ENCODE measurements at regions not wholly inside any gene's neighbourhood (a gene's known extent, or its start where the extent isn't known, plus 50 kb on each side); places are given as distances from the start of the nearest gene placed in this dataset.

DNA sequence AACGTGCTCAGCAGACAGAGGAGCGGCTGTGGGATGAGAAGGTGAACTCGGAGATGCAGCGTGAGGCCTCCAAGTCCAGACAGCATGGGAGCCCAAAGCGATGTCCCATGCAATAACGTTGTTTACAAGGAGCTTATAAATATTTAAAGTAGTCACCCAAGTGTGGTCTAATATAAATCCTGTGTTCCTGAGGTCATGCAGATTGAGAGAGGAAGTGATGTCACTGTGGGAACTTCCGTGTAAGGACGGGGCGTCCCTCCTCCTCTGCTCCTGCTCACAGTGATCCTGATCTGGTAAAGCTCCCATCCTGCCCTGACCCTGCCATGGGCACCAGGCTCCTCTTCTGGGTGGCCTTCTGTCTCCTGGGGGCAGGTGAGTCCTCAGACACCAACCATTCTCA lies 94.7 kb upstream of the PRSS58 start:
- no peak for DNase-seq

DNA sequence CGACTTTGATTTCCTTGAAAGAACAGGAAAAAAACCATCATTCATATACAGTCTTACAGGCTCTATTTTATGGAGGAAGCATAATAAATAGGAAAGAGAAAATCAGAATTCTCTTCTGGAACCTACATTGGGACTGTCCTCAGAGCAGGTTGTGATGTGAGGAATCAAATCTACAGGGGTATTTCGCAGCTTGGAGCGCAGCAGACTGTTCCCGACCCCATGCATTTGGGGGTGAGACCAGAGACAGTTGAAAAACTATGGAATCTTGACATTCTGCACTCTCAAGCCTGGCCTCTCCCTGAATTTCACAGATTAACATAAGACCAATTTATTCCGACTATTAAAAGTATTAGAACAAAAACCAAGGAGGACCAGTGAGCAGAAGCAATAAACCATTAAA lies 93.3 kb upstream of the PRSS58 start:
- DNase-seq: no peak

DNA sequence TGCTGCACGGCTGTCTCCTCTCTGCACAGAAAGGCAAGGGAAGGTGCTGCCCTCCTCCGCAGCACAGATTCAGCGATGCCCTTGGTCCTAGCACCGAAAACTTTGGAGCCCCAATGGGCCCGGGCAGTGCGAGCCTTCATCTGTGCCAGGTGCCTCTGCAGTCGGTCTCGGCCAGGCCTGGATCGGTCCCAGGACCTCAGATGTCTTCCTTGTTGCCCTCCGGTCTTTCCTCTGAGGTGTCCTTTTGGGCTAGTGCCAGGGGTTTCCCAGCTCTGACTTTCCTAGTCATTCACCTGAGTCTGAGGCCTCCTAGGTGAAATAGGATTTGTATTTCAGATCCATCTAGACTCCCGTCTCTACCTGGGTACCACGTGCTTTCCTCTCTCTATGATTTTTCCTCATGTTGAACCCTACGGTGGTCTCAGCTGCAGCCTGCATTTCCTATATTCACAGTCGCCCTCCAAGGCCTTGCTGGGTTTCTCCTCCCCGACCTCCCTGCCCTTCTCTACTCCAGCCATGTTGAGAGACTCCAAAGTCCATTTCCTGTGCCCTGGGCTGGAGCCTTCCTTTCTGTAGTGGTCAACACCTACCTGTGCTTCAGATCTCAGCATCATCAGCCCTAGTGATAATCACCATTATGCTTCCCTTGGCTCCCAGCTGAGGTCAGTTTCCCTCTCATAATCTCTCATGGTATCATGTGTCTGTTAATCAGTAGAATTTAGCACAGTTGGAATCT lies 92.0 kb upstream of the PRSS58 start:
- DNase-seq: no peak

DNA sequence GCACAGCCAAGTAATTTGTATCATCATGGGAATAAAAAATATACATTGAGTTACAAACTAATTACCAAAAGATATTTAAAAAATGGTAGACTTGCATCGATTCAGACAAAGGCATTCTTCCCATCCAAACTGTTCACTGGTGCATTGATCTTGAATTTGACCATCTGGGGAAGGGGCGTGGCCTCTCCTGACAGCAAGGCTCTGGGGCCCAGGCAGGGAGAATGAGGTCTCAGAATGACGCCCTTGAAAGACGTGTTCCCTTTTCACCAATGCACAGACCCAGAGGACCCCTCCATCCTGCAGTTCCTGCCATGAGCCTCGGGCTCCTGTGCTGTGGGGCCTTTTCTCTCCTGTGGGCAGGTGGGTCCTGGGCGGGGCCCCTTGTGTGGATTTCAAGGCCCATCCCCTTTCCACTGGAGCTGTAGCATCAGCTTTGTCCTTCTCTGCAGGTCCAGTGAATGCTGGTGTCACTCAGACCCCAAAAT lies 91.1 kb upstream of the PRSS58 start:
- no peak for DNase-seq

DNA sequence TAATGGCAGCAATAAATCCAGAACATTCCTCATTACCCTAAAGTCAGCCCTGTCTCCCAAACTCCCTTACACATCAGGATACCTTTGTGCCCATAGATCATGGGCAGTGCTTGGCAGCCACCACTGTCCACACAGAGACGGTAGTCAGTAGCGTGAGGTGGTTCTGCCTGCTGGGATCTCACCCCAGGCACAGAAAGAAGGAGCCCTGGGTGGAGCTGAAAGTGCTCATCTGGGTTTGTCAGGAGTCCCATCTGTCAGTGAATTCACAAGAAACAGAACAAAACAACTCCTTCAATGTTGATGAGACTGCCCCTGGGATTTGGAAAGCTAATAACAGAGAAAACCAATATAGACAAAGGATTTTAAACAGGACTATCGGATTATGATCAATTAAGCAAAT lies 90.2 kb upstream of the PRSS58 start:
- DNase-seq: no peak

DNA sequence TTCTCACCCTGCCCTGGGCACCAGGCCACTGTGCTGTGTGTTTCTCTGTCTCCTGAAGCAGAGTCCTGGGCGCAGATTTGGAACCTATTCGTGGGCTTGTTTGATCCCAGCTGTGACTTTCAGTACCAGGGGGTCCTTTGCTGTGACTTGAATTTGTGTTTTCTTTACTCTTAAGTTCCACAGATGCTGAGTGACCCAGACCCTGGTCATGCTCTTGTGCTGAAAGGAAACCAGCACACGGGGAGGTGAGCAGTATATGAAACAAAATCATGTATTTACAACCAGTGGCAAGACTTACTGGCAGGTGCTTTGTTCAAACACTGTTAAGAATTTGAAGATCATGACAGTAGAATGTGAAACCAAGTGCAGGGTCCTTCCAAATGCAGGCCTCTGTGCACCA lies 89.2 kb upstream of the PRSS58 start:
- DNase-seq: no peak

DNA sequence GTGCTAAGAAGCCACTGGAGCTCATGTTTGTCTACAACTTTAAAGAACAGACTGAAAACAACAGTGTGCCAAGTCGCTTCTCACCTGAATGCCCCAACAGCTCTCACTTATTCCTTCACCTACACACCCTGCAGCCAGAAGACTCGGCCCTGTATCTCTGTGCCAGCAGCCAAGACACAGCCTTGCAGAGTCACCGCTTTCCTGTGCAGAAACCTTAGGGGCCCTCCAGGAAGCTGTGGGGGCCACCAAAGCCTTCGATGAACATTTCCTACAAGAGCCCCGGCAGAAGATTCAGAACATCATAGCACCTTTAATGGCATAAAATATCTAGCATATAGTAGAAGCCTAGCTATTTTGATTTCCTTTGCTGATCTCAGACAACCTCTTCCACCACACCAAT lies 88.0 kb upstream of the PRSS58 start:
- DNase-seq: no peak

DNA sequence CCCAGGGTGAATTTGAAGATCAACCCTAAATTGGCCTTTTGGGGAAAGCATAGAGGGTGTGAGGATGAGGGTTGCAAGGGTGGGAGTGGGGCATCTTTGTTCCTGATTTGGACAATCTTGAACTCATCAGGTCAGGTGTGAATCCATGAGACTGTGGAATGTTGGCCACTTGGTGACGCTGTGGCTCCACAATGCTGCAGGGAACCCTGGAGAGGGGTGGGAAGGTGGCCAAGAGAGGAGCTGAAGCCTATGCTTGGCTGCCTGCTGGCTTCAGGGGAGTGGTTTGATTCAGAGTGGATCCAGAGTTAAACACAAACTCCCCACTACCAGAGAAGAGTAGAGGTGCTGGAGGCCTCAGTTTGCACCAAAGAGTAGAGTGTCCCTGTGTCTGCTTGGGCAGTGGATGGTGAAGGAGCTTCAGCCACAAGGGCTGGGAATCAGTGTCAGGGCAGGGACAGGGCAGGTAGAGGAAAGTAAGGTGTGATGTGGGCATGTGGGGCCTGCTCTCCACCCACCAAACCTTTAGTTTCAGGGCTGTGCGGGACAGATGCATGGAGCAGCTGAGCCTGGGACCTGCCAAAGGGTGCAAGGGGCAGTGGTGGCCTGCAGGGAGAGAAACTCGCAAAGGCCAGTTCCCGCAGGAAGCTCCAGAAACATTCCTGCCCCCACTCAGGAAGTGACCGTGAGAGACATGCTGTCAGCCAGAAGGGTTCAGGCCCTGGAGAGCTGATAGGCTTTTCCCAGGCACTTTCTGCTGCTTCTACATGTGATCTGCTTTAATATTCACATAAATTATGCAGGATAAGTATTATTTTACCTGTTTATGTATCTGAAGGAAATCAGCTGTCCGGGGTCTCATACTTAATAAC lies 81.0 kb upstream of the PRSS58 start:
- DNase-seq: peak; percentile 38

DNA sequence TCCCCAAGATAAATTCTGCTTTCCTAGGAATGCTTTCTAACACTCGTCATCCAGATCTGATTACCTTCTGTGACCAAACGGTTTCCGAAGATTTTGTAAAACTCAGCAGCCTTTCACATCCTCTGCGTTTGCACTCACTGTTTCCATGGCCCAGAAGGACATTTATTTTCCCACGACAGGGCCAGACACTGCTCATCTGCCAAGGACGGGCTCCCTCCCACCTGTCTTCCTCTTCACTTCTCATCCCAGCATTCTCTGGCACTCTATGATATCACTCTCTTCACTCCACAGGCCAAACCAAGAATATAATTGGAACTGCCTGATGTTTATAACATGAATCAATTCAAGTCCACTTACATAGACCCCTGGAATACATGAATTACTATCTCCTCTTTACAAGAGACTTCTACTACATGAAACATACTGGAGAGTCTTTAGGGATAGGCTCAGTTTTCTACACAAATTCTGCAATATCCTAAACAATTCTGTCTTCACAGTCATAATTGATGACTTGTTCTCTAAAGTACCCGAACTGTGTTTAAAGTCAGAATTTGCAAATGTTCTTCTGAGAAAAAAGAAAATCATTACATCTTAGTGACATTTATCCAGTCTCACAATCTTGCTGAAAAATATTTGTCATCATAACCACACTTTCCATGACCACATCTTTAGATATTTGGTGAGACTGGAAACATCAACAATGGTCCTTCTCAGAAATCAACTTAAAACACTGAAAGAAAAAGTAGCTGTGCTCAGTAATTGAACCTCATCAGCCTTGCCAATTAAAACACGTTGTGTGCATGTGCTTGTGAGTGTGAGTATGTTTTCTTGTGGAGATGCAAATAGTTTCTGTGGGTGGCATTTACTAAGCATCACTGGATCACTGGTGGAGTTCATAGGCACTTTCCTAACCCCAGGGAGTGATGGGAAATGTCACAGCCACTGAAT lies 79.5 kb upstream of the PRSS58 start:
- no peak for DNase-seq

DNA sequence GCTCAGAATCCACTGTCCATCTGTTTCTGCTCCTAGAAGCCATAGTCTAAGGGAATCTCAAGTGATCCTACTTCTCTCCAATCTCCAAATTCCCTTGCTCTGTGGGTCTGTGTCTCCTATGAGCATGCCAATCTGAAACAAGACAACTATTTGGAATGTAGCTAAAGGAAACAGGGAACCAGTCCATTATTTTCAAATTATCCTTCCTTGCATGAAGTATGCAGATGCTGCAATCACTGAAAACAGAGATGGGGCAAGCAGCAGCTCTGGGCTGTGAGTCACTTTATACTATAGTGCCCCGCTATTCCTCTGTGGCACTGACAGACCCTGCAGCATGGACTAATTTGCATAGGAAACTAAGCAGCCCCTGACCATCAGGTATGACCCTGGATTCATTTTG lies 76.9 kb upstream of the PRSS58 start:
- no peak for DNase-seq

DNA sequence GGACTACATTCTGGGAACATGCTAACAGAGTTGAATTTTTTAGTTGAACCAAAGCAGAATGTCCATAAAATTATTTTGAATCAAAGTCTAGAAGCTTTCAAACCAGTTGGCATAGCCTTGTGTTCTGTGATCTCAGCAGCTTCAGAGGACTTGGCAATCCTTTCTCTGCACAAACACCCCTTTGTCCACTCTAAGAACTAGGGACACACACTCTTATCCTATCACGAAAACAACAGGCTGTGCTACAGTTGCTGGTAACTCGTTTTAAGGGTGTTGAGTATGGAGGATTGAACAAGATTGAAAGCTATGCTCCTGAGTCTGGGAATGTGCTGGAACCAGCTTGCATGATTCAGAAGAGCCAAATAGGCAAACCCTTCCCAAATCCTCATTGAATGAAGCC lies 76.4 kb upstream of the PRSS58 start:
- no peak for DNase-seq

DNA sequence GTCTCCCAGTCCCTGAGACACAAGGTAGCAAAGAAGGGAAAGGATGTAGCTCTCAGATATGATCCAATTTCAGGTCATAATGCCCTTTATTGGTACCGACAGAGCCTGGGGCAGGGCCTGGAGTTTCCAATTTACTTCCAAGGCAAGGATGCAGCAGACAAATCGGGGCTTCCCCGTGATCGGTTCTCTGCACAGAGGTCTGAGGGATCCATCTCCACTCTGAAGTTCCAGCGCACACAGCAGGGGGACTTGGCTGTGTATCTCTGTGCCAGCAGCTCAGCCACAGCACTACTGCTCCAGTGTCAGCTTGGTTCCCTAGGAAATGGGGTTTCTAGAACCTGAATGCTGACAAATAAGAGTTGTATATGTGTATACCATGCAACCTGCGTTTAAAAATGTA lies 74.6 kb upstream of the PRSS58 start:
- DNase-seq: no peak

DNA sequence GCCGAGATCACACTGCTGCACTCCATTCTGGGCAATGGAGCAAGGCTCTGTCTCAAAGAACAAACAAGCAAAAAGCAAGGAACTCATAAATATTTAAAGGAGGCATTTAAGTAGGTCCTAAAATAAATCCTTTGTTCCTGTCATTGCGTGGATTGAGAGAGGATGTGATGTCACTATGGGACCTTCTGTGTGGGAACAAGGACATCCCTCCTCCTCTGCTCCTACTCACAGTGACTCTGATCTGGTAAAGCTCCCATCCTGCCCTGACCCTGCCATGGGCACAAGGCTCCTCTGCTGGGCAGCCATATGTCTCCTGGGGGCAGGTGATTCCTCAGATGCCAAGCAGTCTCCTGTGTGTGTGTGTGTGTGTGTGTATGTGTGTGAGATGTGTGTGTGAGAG lies 74.1 kb upstream of the PRSS58 start:
- DNase-seq: no peak

DNA sequence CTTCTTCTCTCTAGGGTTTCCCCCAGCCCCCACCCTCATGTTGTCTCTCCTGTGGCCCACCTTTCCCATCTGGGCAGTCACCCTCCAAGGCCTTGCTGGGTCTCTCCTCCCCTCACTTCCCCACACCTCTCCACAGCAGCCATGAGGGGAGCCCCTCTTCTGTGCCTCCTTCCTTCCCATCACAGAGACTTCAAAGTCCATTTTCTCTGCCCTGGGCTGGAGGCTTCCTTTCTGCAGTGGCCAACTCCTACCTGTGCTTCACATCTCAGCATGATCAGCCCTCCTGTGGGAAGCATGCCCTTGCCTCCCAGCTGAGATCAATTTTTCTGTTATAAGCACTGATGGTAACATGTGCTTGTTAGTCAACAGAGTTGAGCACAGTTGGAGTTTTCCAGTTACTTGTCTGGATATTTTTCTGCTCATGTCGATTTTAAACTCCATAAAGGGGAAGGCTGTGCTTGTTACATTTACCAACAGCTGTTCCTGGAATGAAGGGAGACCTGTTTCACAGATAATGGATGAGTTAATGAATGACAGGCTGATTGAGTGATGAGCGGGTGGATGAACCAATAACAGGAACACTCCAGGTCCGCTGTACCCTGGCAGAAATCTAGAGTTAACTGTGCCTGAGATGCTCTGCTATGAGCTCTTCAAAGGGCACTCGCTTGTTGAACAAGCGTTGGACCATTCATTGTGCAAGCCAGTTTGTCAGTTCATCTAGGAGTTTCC lies 71.4 kb upstream of the PRSS58 start:
- DNase-seq: no peak

DNA sequence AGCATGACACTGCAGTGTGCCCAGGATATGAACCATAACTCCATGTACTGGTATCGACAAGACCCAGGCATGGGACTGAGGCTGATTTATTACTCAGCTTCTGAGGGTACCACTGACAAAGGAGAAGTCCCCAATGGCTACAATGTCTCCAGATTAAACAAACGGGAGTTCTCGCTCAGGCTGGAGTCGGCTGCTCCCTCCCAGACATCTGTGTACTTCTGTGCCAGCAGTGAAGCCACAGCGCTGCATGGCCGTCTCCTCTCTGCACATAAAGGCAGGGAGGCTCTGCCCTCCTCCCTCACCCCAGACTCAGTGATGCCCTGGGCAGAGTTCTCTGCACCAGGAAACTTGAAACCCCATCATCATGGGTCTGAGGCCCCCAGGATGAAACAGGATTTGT lies 70.7 kb upstream of the PRSS58 start:
- no peak for DNase-seq

DNA sequence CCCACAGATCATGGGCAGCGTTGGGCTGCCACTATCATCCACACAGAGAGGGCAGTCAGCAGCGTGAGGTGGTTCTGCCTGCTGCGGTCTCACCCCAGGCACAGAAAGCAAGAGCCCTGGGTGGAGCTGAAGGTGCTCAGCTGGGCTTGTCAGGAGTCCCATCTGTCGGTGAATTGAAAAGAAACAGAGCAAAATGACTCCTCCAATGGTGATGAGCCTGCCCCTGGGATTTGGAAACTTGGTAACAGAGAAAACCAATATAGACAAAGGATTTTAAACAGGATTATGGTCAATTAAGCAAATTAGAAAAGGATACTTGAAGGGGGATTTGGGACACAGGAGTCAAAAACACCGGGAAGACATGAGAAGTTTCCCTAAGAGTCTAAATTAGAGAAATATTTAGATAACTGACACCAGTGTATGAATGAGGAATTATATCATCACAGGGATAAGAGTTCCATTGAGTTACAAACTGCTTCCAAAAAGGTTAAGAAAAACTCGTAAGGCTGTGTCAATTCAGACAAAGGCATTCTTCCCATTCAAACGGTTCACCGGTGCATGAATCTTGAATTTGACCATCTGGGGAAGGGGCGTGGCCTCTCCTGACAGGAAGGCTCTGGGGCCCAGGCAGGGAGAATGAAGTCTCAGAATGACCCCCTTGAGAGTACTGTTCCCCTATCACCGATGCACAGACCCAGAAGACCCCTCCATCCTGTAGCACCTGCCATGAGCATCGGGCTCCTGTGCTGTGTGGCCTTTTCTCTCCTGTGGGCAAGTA lies 70.0 kb upstream of the PRSS58 start:
- DNase-seq: no peak

DNA sequence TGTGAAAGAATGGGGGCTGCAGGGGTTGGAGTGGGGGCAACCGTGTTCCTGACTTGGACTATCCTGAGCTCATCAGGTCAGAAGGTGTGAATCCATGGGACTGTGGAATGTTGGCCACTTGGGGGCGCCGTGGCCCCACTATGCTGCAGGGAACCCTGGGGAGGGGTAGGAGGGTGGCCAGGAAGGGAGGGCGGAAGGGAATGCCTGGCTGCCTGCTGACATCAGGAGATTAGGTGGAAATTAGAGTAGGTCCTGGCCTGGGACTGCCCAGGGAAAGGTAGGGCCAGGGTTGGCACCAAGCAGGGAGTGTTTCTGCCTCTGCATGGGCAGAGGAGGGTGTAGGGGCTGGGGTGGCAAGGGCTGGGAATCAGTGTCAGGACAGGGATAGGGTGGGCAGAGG lies 65.8 kb upstream of the PRSS58 start:
- peak; percentile 57 for DNase-seq

DNA sequence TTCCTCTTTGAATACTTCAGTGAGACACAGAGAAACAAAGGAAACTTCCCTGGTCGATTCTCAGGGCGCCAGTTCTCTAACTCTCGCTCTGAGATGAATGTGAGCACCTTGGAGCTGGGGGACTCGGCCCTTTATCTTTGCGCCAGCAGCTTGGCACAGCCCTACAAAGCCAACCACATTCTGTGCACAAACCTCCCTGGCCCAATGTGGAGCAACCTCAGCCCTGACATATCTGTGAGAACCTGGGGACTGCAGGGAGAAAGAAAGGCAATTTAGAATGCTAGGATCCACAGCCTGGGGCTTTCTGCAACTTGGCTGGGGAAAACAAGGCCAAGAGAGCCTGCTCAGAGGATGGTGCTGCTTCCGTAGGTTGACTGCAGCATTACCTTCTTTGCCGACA lies 63.5 kb upstream of the PRSS58 start:
- no peak for DNase-seq

DNA sequence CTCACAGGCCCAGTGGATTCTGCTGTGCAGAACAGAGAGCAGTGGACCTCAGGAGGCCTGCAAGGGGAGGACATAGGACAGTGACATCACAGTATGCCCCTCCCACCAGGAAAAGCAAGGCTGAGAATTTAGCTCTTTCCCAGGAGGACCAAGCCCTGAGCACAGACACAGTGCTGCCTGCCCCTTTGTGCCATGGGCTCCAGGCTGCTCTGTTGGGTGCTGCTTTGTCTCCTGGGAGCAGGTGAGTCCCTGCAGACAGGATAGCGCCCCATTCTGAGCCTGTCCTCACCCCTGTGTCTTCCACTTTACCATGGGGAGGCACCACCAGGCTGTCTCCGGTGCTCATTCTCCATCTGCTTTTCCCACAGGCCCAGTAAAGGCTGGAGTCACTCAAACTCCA lies 63.0 kb upstream of the PRSS58 start:
- no peak for DNase-seq

DNA sequence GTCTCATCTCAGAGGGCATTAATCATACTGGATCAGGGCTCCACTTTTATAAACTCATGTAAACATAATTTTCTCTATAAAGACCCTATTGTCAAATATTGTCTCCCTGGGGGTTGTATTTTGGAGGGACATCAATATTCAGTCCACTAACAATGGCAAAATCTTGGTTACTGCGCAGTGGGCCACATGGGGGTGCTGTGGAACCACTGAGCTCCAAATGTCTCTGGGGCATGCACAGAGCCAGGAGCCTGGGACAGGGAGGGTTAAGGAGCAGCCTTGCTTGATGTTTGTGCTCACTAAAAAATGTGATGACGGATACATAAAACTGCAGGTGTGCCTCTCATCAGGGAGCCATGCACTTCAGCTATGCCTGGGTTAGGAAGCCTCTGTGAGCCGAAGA lies 62.1 kb upstream of the PRSS58 start:
- DNase-seq: peak; percentile 54

DNA sequence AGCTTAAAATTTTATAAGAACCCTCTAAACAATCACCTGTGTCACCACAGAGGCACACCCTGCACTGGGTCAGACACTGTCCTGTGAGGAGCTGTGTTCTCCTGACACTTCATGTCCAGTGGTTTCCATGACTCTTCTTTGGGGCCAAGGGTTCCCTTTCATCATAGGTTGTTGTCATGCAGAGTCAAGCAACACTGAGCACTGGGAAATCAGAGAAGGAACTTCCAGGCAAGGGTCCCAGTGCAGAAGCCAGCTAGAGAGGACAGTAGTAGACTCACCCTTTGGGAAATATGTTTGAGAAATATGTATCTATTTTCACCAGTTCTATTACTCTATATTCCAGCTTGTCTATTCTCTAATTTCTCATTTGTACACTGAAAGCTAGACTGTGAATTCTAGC lies 56.4 kb upstream of the PRSS58 start:
- DNase-seq: no peak

DNA sequence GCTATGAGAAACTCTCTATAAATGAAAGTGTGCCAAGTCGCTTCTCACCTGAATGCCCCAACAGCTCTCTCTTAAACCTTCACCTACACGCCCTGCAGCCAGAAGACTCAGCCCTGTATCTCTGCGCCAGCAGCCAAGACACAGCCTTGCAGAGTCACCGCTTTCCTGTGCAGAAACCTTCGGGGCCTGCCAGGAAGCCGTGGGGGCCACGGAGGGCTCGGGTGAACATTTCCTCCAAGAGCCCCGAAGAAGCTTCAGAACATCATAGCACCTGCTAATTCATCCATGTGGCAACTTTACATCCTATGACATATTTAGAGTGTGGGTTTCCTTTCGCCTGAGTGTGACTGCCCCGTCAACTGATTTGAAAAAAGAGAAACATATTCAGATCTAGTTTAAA lies 55.7 kb upstream of the PRSS58 start:
- no peak for DNase-seq
